CD4-positive, alpha-beta T cell treated with Interleukin-1 beta for 1 hour (primary cell): ENCODE measurements at regions not wholly inside any gene's neighbourhood (a gene's known extent, or its start where the extent isn't known, plus 50 kb on each side); places are given as distances from the start of the nearest gene placed in this dataset.

ENCODE experiments used
- DNase-seq, 2 donors: peaks; one replicate each; pipeline ENCODE4 v3.0.0-alpha.2; 2020 to 2022

GRCh38 chr3:14590569-14590968, 50.4 kb upstream of the GRIP2 start:
- DNase-seq: no peak

GRCh38 chr3:14592390-14592789, 52.2 kb upstream of the GRIP2 start:
- DNase-seq: no peak

GRCh38 chr3:14592836-14593235, 52.7 kb upstream of the GRIP2 start:
- DNase-seq: no peak

- no peak for DNase-seq
Measured at GRCh38 chr3:14594234-14594633, 54.1 kb upstream of the GRIP2 start.

GRCh38 chr3:14595561-14595960, 55.4 kb upstream of the GRIP2 start:
- no peak for DNase-seq

DNA sequence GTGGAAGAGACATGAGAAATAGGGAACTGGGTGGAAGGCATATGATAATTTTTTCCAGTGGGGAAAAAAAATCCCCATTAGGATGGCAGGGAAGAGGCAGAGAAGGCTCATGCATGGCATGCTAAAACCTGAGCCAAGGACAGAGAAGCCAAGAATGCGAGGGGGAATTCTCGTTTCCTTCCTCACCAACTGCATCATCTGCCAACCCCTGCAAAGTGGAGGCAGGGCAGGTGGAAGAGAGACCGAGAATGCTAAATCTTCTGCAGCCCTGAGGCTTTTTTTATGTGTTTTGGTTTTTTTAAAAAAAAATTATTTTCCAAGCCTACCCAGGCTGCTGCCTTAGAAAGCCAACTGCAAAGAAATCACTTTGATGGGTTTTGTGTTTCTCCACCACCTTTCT, 54.3 kb upstream of the CCDC174 start:
- no peak for DNase-seq

- DNase-seq: peak; percentile 6 to 26
Measured at GRCh38 chr3:14598143-14598569, 53.4 kb upstream of the CCDC174 start.

DNA sequence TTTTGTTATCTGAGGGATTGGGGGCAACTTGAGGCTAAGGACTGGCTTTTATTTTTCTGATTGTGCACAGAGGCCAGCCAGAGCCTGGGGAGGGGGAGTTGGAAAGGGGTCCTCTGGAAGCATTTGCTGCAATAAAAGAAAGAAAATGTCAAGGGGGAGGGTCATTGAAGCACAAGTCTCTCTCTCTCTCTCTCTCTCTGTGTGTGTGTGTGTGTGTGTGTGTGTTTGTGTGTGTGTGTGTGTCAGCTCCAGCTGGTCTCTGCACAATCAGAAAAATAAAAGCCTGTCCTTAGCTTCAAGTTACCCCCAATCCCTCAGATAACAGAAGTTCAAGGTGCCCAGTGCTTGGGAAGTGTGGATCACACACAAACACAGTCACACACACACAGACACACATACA, 52.1 kb upstream of the CCDC174 start:
- DNase-seq: no peak

- no peak for DNase-seq
Measured at GRCh38 chr3:14600075-14600474, 51.5 kb upstream of the CCDC174 start.

DNA sequence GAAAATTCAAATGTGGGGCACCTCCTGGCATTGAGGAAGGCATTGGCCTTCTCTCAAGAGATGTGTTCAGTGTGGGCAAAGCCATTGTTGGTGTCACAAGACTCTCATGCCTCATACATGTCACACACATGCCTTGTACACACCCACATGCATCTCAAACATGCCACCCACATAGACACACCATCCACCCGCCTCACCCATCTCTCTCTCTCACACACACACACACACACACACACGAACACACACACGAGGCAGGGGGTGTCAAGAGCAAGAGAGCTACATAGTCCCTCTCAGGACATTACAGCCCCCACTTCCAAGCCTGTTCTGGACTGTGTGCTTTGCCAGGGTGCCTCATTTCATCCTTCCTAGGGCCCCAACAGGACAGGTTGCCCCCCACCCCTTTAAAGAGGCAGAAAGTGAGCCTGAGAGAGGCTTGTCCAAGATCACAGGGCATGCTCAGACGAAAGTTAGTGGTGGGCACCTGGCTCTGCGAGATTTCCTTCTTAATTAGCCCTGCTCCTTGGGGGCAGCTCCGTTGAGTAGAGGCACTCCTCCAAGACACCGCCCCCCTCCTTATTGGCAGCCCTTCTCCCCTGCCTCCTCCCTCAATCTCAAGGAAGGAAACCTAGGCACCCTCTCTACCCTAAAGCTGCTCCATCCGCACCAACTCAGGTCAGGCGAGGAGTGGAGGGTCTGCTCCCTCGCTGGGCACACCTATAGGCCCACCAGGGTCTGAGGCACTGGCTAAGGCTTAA, 50.5 kb upstream of the CCDC174 start:
- DNase-seq: no peak

GRCh38 chr3:14601692-14602005, 49.9 kb upstream of the CCDC174 start:
- DNase-seq: no peak
